HFF-Myc (cell line): ENCODE measurements at regions not wholly inside any gene's neighbourhood (a gene's known extent, or its start where the extent isn't known, plus 50 kb on each side); places are given as distances from the start of the nearest gene placed in this dataset.

Experiments
- DNase-seq: peaks from one replicate; pipeline ENCODE4 v3.0.0-alpha.2; 2011; ENCODE audit warnings: low read depth; ENCODE audit errors: extremely low read depth
- H3K4me3 ChIP-seq: replicated peaks from 2 replicates; pipeline ENCODE4 v1.5.1; 2011; ENCODE audit warnings: low read depth, mild to moderate bottlenecking, control low read depth, low read length
- TF ChIP-seq, protein P1 (sequence below): IDR thresholded peaks from 2 replicates; pipeline ENCODE4 v1.5.1; 2012; ENCODE audit warnings: mild to moderate bottlenecking, low read depth, low read length, control low read depth; ENCODE audit errors: missing control alignments

DNA sequence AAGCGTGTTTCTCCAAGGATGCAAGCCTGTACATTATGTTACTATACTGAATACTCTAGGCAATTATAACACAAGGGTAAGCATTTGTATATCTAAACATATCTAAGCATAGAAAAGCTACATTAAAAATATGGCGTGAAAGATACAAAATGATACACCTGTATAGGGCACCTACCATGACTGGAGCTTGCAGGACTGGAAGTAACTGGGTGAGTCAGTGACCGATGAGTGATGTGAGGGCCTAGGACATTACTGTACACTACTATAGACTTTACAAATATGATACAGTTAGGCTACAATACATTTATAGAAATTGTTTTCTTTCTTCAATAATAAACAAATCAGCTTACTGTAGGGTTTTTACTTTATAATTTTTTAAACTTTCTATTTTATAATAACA, 1127.2 kb upstream of the LRRN3 start:
- no peak overlapping the region for H3K4me3 ChIP-seq
- TF ChIP-seq, protein P1, sequence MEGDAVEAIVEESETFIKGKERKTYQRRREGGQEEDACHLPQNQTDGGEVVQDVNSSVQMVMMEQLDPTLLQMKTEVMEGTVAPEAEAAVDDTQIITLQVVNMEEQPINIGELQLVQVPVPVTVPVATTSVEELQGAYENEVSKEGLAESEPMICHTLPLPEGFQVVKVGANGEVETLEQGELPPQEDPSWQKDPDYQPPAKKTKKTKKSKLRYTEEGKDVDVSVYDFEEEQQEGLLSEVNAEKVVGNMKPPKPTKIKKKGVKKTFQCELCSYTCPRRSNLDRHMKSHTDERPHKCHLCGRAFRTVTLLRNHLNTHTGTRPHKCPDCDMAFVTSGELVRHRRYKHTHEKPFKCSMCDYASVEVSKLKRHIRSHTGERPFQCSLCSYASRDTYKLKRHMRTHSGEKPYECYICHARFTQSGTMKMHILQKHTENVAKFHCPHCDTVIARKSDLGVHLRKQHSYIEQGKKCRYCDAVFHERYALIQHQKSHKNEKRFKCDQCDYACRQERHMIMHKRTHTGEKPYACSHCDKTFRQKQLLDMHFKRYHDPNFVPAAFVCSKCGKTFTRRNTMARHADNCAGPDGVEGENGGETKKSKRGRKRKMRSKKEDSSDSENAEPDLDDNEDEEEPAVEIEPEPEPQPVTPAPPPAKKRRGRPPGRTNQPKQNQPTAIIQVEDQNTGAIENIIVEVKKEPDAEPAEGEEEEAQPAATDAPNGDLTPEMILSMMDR = no peak
- no peak for DNase-seq

DNA sequence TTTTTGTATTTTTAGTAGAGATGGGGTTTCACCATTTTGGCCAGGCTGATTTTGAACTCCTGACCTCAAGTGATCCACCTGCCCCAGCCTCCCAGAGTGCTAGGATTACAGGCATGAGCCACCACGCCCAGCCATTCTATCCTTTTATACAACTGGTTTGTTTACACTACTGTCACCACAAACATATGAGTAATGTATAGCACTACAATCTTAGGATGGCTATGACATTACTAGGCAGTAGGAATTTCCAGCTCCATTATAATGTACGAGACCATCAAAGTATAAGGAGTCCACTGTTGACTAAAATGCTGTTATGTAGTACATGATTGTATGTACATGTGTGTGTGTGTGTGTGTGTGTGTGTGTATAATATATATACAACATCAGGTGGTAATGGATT, 1126.1 kb upstream of the LRRN3 start:
- TF ChIP-seq, protein P1 = no peak
- no peak overlapping the region for H3K4me3 ChIP-seq
- DNase-seq = no peak

DNA sequence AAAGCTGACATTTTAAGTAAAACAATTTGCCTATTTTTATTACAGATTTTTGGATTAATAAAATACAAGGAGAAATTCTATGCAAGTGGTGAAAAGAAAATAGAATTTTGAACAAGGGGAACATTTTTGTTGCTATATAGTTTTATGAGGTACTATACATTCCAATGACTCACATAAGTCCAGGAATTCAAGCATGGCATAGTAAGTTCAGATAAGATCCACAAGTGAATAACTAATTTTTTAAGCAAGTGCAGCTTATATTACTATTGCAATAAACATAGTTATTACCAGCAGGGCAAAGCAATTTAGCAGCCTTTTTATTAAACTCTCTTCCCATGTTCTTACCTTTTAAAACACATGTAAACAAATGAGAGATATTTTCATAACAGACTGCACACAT, 1123.5 kb upstream of the LRRN3 start:
- TF ChIP-seq, protein P1 = no peak
- H3K4me3 ChIP-seq = no peak overlapping the region
- no peak for DNase-seq

DNA sequence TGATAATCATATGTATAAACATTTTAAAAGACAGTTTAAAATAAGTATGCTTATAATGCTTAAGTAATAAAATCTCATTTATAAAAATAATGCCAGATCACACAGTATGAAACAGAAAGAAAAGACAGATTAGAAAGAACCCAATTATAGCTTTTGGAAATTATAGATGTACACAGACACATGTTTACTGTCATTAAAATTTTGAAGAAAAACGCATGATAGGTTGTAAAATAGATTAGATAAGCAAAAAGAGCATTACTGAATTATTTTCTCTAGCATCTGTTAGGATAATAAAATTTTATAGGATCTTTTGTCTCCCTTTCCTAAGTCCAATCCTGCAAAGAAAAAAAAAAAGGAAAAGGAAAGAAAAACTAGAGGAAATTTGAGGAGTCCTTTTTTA, 1107.3 kb upstream of the LRRN3 start:
- DNase-seq = no peak
- no peak overlapping the region for H3K4me3 ChIP-seq
- TF ChIP-seq, protein P1 = no peak

DNA sequence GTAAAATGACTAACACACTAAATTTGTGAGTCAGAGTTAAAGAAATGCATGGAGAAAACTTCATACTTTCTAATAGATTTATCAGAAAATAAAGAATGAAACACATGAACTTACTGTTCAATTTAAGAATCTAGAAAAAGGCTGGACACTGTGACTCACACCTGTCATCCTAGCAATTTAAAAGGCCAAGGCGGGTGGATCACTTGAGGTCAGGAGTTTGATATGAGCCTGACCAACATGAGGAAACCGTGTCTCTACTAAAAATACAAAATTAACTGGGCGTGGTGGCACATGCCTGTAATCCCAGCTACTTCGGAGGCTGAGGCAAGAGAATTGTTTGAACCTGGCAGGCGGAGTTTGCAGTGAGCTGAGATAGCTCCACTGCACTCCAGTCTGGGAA, 1106.2 kb upstream of the LRRN3 start:
- TF ChIP-seq, protein P1 = no peak
- H3K4me3 ChIP-seq = no peak overlapping the region
- no peak for DNase-seq

DNA sequence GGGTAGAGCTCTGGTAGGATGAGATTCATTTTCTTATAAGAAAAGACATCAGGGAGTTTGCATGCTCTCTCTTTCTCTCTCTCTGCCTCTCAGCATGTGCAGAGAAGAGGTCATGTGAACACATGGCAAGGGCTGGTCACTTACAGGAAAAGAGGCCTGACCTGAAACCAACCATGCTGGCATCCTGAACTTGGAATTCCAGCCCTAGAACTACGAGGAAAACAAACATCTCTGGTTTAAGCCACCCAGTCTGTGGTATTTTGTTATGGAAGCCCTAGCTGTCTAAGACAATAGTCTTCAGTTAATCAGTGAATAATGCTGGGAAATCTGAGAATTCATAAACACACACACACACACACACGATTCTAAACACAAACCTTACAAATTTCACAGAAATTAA, 1104.2 kb upstream of the LRRN3 start:
- no peak overlapping the region for H3K4me3 ChIP-seq
- no peak for DNase-seq
- TF ChIP-seq, protein P1 = no peak

DNA sequence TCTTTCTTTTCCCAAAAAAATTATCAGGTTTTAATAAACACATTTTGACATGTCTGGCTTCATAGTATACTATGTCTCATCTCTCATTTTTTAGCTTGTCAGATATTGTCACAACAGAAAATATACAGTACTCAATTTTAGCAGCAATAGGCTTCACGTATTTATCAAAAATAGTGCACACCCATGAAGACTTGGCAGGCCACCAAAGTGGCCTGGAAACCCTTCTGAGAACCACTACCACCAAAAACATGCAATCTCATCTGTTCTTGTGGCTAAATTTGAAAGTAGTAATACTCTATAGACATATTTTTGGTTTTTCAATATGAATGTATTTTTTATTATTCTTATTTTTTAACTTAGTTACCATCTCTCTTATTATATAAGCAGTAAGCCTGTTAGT, 1094.5 kb upstream of the LRRN3 start:
- no peak overlapping the region for H3K4me3 ChIP-seq
- DNase-seq = no peak
- TF ChIP-seq, protein P1 = no peak
